NOMO-1 treated with DMSO at 0.1 percent for 48 hours (cell line): ENCODE measurements at regions not wholly inside any gene's neighbourhood (a gene's known extent, or its start where the extent isn't known, plus 50 kb on each side); places are given as distances from the start of the nearest gene placed in this dataset.
"Not testable (repeated sequence)": the region's sequence is repeated elsewhere in the genome, so short reads cannot be mapped to it uniquely, and the experiment has no call there.

ENCODE experiments used
- DNase-seq: peaks from one replicate; lab custom pipeline; 2025; ENCODE audit not compliant: unreplicated experiment; lab: John Stamatoyannopoulos, UW

- no peak for DNase-seq
Observed at GRCh38 chr15:95663156-95664100, 667.1 kb upstream of the NR2F2 start.

- DNase-seq, result no peak
Observed at GRCh38 chr15:95664450-95664849, 666.0 kb upstream of the NR2F2 start.

- no peak for DNase-seq
Observed at GRCh38 chr15:95669146-95669922, 661.2 kb upstream of the NR2F2 start.

- no peak for DNase-seq
Observed at GRCh38 chr15:95674031-95674430, 656.5 kb upstream of the NR2F2 start.

- no peak for DNase-seq
Observed at GRCh38 chr15:95676500-95676899, 654.0 kb upstream of the NR2F2 start.

GRCh38 chr15:95679847-95680582, 650.5 kb upstream of the NR2F2 start:
- DNase-seq, result no peak

- DNase-seq, result no peak
Observed at GRCh38 chr15:95680728-95681127, 649.8 kb upstream of the NR2F2 start.

- no peak for DNase-seq
Observed at GRCh38 chr15:95681836-95682544, 648.5 kb upstream of the NR2F2 start.

- no peak for DNase-seq
Observed at GRCh38 chr15:95684126-95684525, 646.4 kb upstream of the NR2F2 start.

GRCh38 chr15:95684693-95685115, 645.8 kb upstream of the NR2F2 start:
- no peak for DNase-seq

GRCh38 chr15:95687061-95687460, 643.4 kb upstream of the NR2F2 start:
- DNase-seq, result no peak

- no peak for DNase-seq
Observed at GRCh38 chr15:95687686-95688085, 642.8 kb upstream of the NR2F2 start.

- DNase-seq, result no peak
Observed at GRCh38 chr15:95690631-95691340, 639.7 kb upstream of the NR2F2 start.

GRCh38 chr15:95693917-95694316, 636.6 kb upstream of the NR2F2 start:
- DNase-seq, result no peak

- no peak for DNase-seq
Observed at GRCh38 chr15:95698230-95698629, 632.3 kb upstream of the NR2F2 start.

GRCh38 chr15:95698951-95699350, 631.5 kb upstream of the NR2F2 start:
- no peak for DNase-seq

GRCh38 chr15:95699578-95699977, 630.9 kb upstream of the NR2F2 start:
- DNase-seq, result no peak

GRCh38 chr15:95700692-95701091, 629.8 kb upstream of the NR2F2 start:
- DNase-seq, result not testable (repeated sequence)

GRCh38 chr15:95701410-95701809, 629.1 kb upstream of the NR2F2 start:
- no peak for DNase-seq
